Stimulated activated CD4-positive, alpha-beta T cell treated with anti-CD3 and anti-CD28 coated beads, Interleukin-15, amount 100 ng/mL, for 24 hours (primary cell): ENCODE measurements at regions not wholly inside any gene's neighbourhood (a gene's known extent, or its start where the extent isn't known, plus 50 kb on each side); places are given as distances from the start of the nearest gene placed in this dataset.
"Not testable (repeated sequence)": the region's sequence is repeated elsewhere in the genome, so short reads cannot be mapped to it uniquely, and the experiment has no call there.

Source experiments
- DNase-seq: peaks from one replicate; pipeline ENCODE4 v3.0.0-alpha.2; 2020

DNA sequence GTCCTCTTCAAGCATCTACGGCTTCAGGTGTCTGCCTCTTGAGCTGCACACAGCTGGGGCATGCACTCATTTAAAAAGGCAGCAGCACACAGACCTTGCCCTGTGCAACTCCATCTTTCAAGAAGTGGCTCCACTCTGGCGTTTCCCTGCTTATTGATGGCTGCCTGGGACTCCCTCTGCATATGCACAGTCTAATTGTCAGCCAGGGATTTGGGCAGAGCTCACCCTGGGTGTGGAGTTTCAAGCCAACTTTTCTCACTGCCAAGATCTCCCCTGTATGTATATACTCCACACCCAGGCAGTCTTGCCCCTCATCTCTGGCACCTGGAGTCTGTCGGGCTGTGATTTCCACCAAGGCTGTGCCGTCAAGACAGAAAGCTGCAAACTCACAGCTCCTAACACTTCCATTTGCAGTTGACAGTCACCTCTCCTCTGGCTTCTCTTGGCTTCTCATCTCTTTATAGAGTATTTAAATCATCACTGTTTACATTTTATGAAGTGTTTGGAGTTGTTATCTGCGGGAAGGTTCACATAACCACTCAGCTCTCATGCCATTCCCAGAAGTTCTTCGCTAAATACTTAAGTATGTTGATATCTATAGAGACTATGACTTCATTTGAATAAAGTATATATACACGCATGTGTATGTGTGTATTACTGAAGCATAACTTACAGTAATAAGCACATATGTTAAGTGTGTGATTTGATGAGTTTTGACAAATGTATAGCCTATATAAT lies 130.5 kb upstream of the ZNF469 start:
- not testable (repeated sequence) for DNase-seq

DNA sequence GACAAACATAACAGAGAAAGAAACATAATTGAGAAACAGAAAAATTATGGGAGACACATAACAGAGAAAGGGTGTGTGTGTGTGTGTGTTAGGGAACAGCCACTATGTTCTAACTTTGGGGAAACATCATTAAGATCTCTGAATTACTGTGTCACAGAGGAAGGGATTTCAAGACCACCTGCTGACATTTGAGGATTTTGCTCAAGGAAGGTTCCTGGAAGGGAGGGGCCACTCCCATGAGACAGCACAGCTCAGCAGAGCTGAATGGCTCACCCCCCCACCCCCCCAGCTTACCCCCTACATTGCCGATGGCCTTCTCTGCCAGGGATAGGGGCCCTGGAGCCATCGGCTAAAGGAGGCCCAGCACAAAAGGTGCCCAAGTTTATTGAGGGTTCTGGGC lies 124.6 kb upstream of the ZNF469 start:
- DNase-seq, result not testable (repeated sequence)

DNA sequence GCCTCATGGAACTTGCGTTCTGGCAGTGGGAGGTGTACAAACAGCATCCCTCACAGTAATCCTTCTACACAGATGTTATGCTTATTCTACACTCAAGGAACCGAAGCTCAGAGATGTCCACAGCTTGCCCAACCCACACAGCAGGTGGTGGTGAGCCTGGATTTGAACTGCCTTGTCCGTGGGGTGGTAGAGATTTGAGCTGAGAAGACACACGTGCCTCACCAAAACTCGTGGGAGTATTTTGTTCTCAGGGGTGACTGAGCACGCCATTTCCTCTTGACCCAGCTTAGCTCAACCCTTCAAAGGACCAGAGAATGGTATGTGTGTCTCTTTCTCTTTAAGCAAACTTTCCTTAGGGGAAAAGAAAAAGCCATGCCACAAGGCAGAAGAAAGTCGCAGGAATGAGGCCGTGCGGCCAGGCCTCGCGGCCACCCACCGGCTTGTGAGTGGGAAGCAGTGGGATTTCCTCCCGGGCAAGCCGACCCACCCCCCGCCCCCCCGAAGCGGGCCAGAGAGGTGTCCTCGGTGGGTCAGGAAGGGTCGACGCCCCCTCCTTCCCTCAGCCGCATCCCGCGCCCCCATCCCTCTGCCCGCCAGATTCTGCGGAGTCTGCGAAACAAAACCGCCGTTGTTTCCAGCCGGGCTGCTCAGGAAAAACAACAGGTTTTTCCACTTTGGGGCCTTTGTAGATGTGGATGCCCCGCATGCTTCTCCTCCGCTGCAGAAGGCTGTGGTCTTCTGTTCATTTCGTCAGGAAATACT lies 123.8 kb upstream of the ZNF469 start:
- not testable (repeated sequence) for DNase-seq

DNA sequence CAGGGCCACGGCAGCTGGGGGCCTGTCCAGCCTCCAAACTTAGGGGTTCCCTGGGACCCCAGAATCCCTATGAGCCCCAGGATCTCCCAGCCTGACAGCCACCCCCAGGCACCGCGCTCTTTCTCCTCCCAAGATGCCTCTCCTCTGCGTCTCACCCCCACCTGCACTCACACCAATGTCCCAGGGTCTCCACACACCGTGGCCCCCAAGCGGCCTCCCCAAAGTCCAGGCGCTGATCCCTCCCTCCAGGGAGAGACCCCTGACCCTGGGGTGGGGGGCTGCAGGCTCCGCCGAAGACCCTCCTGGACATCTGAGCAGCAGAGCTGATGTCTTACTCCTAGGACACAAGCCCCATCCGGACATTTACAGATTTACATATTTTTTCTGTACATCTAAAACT lies 123.2 kb upstream of the ZNF469 start:
- not testable (repeated sequence) for DNase-seq

DNA sequence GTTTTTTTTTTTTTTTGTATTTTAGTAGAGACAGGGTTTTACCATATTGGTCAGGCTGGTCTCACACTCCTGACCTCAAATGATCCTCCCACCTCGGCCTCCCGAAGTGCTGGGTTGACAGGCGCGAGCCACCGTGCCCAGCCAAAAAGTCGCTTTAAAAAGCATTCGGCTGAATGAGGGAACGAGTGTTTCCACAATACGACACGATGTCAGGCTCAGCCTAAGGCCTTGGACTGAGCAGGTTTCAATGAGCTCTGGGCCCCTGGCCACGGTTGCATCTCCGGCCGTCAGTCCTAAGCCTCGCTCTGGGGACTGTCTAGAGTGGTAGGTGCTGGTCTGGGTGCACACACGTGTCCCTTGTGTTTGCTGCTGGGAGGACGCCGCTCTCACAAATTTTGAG lies 122.6 kb upstream of the ZNF469 start:
- not testable (repeated sequence) for DNase-seq

DNA sequence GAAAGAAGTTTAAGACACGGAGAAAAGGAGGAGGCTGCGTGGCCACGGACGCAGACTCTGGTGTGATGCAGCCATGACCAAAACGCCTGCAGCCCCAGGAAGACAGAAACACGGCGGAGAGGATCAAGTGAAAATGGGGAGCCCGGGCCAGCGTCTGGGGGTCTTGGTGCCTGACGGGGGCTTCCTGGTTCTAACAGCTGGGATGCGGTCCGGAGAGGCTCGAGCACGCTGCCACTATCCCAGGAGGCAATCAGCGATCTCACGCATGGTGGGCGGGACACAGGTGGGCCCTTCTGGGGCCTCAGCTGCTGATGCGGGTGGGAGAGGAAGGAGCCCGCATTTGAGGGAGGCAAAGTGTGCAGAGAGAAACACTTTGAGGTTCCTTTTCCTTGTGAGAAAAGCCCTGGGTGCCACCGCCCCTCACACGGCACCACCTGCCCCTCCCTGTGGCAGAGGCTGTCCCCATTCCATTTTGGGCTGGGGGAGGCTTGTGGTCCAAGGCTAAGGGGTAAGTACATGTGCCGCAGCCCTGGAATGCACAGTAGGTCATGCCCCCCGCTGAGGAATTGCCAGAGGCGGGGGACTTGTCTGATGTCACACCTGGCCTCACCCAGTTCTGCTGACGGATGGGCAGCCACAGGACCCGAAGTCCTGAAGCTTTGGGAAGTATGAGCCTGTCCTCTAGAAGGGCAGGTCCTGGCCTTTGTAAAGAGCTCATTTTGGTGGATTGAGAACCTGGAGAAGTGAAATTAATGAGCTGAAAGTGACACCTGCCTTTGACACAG lies 121.7 kb upstream of the ZNF469 start:
- DNase-seq, result not testable (repeated sequence)

DNA sequence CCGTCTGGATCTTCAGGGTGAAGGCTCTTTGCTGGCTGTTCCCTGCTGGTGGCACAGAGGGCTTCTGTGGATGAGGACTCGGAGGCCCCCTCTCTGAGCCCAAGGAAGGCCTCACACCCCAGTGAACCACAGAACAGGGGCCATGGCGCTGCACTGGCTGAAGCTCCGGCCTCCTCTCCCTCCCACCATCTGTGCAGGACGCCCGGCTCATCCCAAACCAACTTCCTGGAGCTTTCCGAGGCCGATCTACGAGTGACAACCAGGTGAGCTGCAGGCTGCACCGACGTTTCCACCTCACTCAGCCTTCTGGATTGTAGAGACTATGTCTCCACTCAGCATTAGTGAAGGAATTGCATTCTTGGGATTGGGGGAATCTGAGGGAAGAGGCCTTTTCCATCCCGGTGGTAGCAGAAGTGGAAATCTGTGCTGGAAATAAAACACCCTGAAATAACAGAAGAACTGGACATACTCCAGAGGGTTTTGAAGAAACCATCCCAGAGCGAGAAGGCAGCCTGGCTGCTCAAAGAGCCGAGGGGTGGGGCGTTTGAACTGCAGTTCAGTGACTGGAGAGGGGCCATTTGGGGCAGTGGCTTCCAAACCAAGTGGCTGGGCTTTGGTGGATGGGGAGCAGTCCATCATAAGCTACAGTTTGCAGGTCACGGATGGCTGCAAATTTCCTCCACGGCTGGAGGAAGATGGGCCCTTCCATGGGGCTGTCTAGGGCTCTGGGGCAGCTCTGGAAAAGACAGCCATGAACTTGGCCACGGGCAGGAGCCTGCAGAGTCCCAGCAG lies 120.7 kb upstream of the ZNF469 start:
- DNase-seq, result not testable (repeated sequence)

DNA sequence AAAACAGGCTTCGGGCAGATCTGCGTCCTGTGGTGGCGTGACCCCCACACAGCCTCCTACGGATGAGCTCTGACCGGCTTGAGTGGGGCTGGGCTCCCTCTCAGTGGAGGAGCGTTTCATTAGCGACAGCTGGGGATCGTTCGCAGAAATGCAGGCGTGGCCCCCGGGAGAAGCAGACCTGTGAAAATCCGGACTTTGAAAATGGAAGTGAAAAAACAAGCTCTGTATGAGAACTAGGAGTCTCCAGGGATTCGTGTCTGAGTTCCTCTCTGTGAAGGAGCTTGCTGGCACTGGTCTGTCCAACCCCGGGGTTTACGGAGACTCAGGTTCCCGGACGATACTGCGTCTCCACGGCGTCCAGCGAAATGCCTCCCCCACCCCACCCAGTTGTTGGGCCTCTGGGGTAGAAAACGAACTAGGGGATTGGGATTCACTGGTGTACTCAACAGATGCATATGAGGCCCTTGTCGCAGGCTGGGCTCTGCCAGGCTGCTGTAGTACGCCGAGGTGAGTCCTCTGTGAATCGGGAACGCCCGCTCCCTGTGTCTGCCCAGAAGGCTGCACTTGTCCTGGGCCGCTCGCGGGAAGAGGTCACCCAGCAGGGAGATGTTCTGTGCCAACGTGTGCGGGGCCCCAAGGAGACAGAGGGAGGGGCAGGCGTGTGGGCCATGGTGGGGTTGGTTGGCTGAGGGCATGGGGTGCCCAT lies 119.7 kb upstream of the ZNF469 start:
- not testable (repeated sequence) for DNase-seq

DNA sequence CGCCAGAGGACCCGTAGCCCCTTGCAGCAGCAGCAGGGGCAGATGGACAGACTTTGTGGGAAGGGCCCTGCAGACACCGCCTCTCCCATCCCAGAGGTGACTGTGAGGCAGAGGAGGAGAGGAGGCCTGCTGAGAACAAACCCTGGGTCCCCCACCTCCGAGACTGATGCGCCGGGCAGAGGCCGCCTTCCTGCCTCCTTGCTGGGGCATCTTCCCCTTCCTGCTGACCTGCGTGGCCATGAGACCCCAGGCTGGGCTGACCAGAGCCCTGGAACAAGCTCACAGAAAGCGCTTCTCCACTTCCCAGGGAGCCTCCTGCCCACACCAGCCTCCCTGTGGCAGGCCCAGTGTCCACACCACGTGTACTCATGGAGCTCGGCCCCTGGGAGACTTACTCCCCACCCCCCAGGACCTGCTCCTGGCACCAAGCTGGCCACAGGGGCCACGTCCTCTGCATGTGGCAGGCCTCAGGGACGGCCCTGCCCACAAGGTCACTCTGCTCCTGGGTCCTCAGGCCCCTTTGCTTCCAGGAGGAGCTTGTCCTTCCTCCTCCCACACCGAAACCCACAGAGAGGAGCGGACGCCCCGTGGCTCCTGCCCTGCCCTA lies 119.0 kb upstream of the ZNF469 start:
- not testable (repeated sequence) for DNase-seq

DNA sequence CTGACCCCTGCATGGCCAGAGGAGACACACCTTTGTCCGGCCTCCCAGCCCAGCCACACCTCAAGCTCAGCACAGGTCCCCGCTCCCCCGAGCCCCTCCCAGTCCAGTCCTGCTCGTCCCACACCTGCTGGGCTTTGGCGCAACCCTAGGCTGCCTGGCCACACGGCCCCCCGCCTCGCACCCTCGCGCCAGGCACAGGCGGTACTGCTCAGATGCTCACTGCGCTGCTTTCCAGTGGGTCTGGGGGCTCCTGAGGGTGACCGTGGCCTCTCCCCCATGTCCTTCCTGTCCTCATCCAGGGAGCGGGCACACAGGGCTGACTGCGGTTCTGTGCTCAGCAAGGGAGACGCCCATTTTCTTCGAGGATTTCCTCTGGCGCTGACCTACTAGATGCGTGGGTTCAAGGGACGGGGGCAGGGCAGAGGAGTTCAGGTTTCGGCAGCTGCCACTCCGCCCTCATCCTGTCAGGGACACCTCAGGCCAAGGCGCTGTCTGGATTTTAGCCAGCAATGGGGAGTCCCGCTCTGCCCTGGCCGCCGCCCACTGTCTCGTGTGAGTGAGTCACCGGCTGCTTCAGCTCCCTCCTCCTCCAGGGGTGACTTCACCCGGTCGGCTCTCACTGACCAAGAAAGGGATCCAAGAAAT lies 118.0 kb upstream of the ZNF469 start:
- DNase-seq, result peak; percentile 72

DNA sequence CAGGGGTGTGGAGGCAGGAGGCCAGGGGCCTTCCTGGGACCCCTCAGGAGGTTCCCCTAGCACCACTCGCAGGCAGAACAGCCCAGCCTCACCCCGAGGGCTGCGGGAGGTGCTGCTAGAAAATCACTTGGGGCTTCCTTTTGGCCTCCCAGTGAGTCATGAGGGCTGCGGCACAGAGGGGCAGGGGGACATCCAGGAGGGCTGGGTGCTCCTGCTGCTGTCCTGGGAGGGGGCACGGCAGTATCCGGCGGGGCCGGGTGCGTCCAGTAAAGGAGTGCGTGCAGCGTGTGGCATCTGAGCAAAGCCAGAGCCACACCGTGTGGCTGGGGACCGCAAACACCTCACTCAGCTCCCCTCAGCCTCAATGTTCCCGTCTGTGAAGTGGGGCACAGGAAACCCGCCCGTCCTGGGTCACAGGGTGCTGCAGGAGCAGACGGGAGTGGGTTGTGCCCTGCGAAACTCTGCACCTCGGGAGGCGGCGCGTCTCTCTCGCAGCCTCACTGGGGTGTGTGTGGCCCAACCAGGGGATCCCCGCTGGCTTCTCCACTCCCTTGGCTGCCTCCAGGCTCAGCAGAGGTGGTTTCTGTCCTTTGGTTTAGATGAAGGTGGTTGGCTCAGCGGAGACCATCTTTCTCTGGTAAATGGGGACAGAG lies 117.3 kb upstream of the ZNF469 start:
- peak; percentile 16 for DNase-seq

DNA sequence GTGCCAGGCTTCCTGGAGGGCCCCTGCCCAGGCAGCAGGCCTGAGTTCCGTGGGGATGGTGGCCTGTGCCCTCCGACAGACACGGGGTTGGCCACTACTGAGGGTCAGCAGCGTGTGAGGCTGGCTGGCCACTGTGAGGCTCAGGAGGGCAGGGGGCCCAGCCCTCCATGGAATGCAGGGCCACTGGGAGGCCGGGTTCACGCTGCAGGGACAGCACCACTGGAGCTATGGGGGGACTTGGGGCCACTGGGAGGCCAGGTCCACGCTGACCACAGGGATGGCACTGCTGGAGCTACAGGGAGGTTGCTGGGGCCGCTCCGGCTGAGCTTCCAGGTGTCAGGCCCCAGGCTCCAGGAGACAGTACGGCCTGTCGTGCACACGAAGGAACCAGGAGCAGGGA lies 116.7 kb upstream of the ZNF469 start:
- DNase-seq, result not testable (repeated sequence)

DNA sequence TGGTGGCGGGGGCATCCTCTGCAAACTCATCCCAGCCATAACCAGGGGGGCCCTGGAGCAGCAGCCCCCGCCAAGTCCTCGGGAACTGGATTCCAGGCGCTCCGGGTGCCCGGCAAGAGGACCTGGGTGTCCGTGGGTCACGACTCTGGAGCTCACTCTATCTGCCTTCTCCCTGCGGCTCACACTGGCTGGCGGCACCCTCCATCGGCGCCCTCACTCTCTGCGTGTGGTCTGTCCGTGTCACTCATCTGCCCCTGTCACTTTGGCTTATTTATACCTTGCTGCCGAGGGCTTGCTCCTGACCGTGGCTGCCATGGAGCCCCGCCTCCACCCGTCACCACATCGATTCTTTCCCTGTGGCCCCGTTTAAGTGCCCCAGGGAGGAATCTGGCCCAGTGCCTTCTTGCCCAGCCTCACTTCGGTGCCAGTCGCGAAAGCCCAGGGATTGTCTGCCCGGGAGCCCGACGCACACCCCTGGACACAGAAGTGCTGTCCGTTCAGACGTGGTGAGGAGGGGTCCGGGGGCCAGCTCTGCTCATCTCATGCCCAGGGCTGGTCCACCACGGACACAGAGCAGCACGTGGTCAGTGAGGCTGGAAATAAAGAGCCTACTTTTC lies 115.7 kb upstream of the ZNF469 start:
- not testable (repeated sequence) for DNase-seq

DNA sequence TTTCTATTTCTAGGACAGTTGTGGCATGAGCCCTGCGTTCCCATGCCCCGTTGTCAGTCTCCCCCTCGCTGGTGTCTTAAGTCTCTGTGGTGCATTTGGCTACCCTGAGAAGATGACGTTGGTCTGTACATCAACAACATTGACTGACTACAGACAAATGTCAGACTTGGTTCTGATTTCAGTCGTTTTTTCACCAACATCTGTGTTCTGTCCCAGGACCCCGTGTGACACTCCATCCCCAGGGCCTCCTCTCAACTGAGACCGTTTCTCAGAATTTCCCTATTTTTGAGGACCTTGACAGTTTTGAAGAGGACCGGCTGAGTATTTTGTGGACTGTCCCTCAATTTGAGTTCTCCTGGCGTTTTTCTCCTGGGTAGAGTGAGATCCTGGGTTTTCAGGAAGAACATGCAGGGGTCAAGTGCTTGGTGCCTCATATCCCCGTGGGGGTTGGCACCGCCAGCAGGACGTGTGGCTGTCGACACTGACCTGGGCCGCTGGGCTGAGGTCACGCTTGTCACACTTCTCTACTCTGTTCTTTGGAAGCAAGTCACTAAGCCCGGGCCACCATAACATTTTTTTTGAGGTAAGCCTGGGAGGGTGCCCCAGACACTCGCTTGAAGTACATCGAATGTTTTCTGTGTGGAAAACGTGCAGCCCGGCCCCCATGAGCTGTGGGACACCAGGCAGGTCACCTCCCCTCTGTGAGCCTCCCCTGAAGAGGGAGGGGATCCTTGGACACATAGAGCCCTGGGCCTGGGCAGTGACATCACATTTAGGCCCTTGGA lies 114.4 kb upstream of the ZNF469 start:
- not testable (repeated sequence) for DNase-seq

DNA sequence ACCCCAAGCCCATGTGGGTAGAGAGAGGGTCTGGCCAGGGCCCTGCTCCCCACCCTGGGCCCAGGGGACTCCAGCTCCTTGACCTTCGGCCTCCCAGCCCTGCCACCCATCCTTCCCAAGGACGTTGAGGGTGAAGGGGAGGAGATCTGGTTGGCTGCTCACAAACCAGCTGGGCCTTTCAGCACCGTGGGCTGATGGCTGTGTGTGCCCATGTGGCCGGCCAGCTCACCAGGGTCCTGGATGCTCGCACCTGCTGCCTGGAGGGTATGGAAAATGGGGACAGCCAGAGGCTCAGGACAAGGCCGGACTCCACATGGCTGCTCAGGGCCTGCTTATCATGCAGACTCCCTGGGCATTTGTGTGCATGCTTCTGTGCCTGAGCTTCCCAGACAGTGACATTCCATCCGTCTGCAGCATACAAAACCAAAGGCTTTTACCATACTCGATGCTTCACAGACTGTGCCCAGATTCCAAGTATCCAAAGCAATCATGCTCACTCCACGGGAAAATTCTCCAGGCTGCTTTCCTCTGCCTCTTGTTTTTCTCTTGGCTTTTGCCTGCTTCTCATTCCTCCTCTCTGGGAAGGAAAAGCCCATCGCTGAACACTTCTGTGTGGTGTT lies 112.5 kb upstream of the ZNF469 start:
- not testable (repeated sequence) for DNase-seq

DNA sequence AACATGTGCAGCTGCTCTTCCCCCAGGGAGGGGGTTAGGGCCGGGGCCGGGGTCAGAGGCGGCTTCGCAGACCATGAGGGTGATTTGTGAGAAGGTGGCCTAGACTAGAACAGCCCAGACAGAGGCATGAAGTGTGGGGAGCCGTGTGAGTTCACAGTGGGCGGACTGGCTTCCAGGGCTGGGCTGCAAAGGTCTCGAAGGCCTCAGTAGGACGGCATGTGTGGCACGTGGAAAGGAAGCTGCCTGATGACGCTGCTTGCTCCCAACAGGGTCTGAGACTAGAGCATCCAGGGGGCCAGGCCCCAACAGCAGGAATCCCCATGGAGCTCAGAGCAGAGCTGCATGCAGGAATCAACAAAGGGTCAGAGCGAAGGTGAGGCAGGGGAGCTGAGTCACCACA lies 111.5 kb upstream of the ZNF469 start:
- DNase-seq, result not testable (repeated sequence)

DNA sequence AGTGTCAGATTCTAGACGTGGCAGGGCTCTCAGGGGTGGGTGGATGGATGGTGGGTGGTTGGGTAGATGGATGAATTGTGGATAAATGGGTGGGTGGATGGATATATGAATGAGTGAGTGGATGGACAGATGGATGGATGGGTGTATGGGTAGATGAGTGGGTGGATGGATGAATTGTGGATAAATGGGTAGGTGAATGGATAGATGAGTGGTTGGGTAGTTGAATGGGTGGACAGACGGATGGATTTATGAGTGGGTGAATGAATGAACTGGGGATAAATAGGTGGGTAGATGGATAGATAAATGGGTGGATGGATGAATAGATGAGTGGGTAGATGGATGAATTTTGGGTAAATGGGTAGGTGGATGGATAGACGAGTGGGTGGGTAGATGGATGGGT lies 111.0 kb upstream of the ZNF469 start:
- not testable (repeated sequence) for DNase-seq

DNA sequence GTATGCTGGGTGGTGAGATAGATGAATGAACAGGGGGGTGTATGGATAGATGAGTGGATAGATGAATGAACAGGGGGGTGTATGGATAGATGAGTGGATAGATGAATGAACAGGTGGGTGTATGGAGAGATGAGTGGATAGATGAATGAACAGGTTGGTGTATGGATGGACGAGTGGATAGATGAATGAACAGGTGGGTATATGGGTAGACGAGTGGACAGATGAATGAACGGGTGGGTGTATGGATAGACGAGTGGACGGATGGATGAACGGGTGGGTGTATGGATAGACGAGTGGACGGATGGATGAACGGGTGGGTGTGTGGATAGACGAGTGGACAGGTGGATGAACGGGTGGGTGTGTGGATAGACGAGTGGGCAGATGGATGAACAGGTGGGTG lies 110.3 kb upstream of the ZNF469 start:
- DNase-seq, result not testable (repeated sequence)
